Transverse colon (tissue), 4 donors: ENCODE measurements at regions not wholly inside any gene's neighbourhood (a gene's known extent, or its start where the extent isn't known, plus 50 kb on each side); places are given as distances from the start of the nearest gene placed in this dataset.
"Not testable (repeated sequence)": the region's sequence is repeated elsewhere in the genome, so short reads cannot be mapped to it uniquely, and the experiment has no call there.

Experiments
- DNase-seq: peaks from one replicate; pipeline ENCODE4 v3.0.0-alpha.2; 2019
- H3K27ac ChIP-seq, 4 donors: fragments of 200-600 bp; sonication (generic); 2 replicates each; pipeline ENCODE4 v1.5.1; 2016 to 2018; ENCODE audit warnings: inconsistent platforms in 4 of 4
- H3K27me3 ChIP-seq: fragments of 200-600 bp; sonication (generic); 2 replicates; pipeline ENCODE4 v1.5.1; 2017; ENCODE audit warnings: inconsistent platforms
- H3K36me3 ChIP-seq, 4 donors: fragments of 200-600 bp; sonication (generic); 2 replicates each; pipeline ENCODE4 v1.5.1; 2017 to 2019; ENCODE audit warnings: inconsistent platforms in 4 of 4
- H3K4me1 ChIP-seq, 4 donors: fragments of 200-600 bp; sonication (generic); 2 replicates each; pipeline ENCODE4 v1.5.1; 2017 to 2020; ENCODE audit warnings: inconsistent platforms in 4 of 4
- H3K4me3 ChIP-seq, 4 donors: fragments of 200-600 bp; sonication (generic); 1 replicate in 1 of 4; 2 replicates in 3 of 4; pipeline versions ENCODE4 v1.5.1 to v1.6.1; 2017 to 2019; ENCODE audit warnings: inconsistent platforms in 4 of 4
- H3K9me3 ChIP-seq, 2 donors: fragments of 200-600 bp; sonication (generic); 2 replicates each; pipeline ENCODE4 v1.5.1; 2017 to 2019; ENCODE audit warnings: inconsistent platforms in 2 of 2
- EP300 ChIP-seq: sonication (generic); formaldehyde crosslinking; IDR thresholded peaks from one replicate; pipeline ENCODE4 v1.6.1; 2017; ENCODE audit warnings: antibody characterized with exemption, low read depth
- POLR2A ChIP-seq: fragments of 450-650 bp; IDR thresholded peaks from one replicate; pipeline ENCODE4 v1.6.1; 2016; ENCODE audit warnings: antibody characterized with exemption, mild to moderate bottlenecking, moderate library complexity
- POLR2AphosphoS5 ChIP-seq, 3 donors: sonication (generic); formaldehyde crosslinking; IDR thresholded peaks; one replicate each; pipeline ENCODE4 v1.6.1; 2016; ENCODE audit warnings: antibody characterized with exemption in 3 of 3
- WGBS, 2 donors: methylation state at CpG; one replicate each; pipeline ENCODE4 v1.1.5; 2018; ENCODE audit warnings: low coverage in 1 of 2; 5-methylcytosine and 5-hydroxymethylcytosine counted together
- in situ Hi-C, 4 donors: fragments of 200-750 bp; cut with MboI; loops; one replicate each; pipeline versions ENCODE4 v1.15.0 to v1.15.1; 2017; ENCODE audit warnings: low sequenced_read_pairs in 3 of 4, low pct_ligation_motif_present in 1 of 4, low pct_unique_long_range_greater_than_20kb in 1 of 4
- intact Hi-C: fragments of 100-400 bp; cut with DNase I; formaldehyde crosslinking; loops from one replicate; pipeline ENCODE4 v1.15.1; 2023; ENCODE audit warnings: low total_unique reads
- TF ChIP-seq, protein P1 (sequence below), 5 experiments: fragments of 200-600 bp in 3 of 5; fragments of 450-650 bp in 2 of 5; sonication (generic) in 3 of 5; IDR thresholded peaks; 1 replicate in 2 of 5; 2 replicates in 3 of 5; pipeline ENCODE4 v1.5.1; 2016 to 2017; ENCODE audit warnings: antibody characterized with exemption in 5 of 5, inconsistent platforms in 3 of 5, mild to moderate bottlenecking in 2 of 5, moderate library complexity in 1 of 5

DNA sequence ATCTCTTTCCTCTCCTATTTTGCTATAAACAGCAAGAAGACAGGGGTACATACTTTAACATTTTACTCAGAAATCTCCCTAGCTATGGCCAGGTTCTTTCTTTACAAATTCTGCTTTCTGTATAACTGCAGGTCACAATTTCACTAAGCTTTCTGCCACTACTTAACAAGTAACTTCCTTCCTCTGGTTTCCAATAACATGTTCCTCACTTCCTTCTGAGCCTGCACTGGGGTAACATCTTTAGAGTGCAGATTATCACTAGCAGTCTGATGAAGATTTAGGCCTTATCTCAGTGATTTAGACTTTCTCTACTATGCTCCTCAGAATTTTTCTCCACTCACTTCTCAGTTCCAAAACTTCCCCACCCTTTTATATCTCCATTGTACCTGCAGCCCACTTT lies 1930.5 kb upstream of the AGA start:
- no peaks in the 10 kb centered on the region for H3K36me3 ChIP-seq
- TF ChIP-seq EP300 = no peak
- TF ChIP-seq, protein P1, sequence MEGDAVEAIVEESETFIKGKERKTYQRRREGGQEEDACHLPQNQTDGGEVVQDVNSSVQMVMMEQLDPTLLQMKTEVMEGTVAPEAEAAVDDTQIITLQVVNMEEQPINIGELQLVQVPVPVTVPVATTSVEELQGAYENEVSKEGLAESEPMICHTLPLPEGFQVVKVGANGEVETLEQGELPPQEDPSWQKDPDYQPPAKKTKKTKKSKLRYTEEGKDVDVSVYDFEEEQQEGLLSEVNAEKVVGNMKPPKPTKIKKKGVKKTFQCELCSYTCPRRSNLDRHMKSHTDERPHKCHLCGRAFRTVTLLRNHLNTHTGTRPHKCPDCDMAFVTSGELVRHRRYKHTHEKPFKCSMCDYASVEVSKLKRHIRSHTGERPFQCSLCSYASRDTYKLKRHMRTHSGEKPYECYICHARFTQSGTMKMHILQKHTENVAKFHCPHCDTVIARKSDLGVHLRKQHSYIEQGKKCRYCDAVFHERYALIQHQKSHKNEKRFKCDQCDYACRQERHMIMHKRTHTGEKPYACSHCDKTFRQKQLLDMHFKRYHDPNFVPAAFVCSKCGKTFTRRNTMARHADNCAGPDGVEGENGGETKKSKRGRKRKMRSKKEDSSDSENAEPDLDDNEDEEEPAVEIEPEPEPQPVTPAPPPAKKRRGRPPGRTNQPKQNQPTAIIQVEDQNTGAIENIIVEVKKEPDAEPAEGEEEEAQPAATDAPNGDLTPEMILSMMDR (IDR thresholded peaks at IDR 0.05) = no peak
- no peak for TF ChIP-seq POLR2A
- no peak for TF ChIP-seq POLR2AphosphoS5 (IDR thresholded peaks at IDR 0.05)
- in situ Hi-C loops (no loop called here), intact Hi-C loops (no loop called here)
- H3K4me3 ChIP-seq = no peak overlapping the region
- H3K4me1 ChIP-seq = no peaks in the 10 kb centered on the region
- DNase-seq = no peak
- no peaks in the 10 kb centered on the region for H3K27me3 ChIP-seq
- no peak overlapping the region for H3K27ac ChIP-seq
- H3K9me3 ChIP-seq = no peaks in the 10 kb centered on the region

DNA sequence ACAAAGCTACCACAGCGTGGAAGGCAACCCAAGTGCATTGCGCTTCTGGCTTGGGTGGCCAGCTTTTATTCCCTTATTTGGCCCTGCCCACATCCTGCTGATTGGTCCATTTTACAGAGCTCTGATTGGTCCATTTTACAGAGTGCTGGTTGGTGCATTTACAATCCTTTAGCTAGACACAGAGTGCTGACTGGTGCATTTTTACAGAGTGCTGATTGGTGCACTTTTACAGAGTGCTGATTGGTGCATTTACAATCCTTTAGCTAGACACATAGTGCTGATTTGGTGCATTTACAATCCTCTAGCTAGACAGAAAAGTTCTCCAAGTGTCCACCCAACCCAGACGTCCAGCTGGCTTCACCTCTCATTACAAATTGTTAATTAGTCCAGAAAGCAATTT lies 1936.6 kb upstream of the AGA start:
- in situ Hi-C loops, H3K4me3 ChIP-seq, H3K9me3 ChIP-seq, DNase-seq, H3K27ac ChIP-seq, H3K4me1 ChIP-seq, H3K36me3 ChIP-seq, intact Hi-C loops, H3K27me3 ChIP-seq: not testable (repeated sequence)
- WGBS, 2 donors = 95 to 100% methylated on average over 1 to 3 of the region's 3 CpGs

GRCh38 chr4:179392787-179393186 lies 1950.5 kb upstream of the AGA start:
- in situ Hi-C loops = no loop called here
- Histone ChIP-seq H3K4me3 (no peak overlapping the region), H3K27me3 (no peaks in the 10 kb centered on the region), H3K36me3 (no peaks in the 10 kb centered on the region), H3K4me1 (no peaks in the 10 kb centered on the region), H3K9me3 (peaks cover 0 to 5% of the 10 kb centered on the region in 2 donors), H3K27ac (no peak overlapping the region)
- TF ChIP-seq, protein P1 (IDR thresholded peaks at IDR 0.05) = no peak
- TF ChIP-seq POLR2AphosphoS5 (IDR thresholded peaks at IDR 0.05) (no peak), EP300 (no peak), POLR2A (no peak)
- 57 to 86% methylated on average over 2 to 4 of the region's 4 CpGs for WGBS, 2 donors
- no peak for DNase-seq
- intact Hi-C loops = no loop called here

DNA sequence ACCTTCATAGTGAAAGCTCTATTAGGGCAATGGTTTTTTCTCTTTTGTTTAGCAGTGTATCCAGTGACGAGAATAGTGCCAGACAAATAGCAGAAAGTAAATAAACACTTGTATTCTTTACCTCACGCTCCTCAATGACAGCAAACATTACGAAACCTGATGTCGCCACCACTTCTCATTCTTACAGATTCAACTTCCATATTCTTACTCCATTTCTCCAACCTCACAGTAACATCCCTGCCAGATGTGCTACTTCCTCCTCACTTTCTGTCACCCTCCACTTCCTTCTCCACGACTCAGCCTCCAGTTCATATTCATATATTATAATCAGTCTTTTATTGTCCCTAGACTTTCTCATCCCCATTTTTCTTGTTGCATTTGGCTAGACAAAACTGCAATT lies 1956.2 kb upstream of the AGA start:
- intact Hi-C loops = no loop called here
- peaks cover 0 to 5% of the 10 kb centered on the region in 2 donors for H3K9me3 ChIP-seq
- TF ChIP-seq, protein P1 (IDR thresholded peaks at IDR 0.05) = no peak
- TF ChIP-seq EP300 = no peak
- TF ChIP-seq POLR2AphosphoS5 (IDR thresholded peaks at IDR 0.05) = no peak
- no peak for TF ChIP-seq POLR2A

DNA sequence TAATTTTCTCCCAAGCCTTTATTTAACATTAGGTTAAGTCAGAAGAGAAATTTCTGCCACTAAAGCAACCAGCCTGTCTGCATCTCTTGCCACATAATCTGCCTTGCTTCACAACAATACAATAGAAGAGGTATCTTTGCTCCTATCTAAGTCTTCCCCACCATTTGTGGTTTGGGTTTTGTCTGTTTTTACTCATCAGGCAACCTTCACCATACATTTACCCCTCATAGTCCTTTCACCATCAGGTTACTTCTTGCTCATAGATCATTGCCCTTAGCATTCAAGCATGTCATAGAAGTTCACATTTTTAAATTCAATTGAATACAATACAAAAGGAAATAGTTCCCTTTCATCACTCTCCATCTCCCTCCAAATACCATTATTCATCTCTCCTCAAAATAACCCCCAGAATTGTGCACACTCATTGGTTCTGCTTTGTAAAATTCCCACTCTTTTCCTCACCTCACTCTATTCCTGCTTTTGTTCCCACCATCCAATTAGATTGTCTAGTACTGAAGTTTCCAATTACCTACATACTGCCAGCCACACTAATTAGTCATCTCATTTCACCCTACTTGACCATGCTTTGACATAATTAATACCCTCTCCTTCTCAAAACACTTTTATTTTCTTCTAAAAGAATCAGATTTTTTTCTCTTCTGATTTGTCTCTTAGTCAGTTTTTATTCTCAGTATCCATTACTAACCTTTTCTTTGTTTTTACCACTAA lies 1957.0 kb upstream of the AGA start:
- Histone ChIP-seq H3K4me3 (no peak overlapping the region), H3K4me1 (no peaks in the 10 kb centered on the region), H3K27me3 (no peaks in the 10 kb centered on the region), H3K9me3 (no peaks in the 10 kb centered on the region), H3K27ac (no peak overlapping the region), H3K36me3 (no peaks in the 10 kb centered on the region)
- DNase-seq = no peak
- TF ChIP-seq, protein P1 (IDR thresholded peaks at IDR 0.05) = no peak
- TF ChIP-seq POLR2AphosphoS5 (IDR thresholded peaks at IDR 0.05) (no peak), EP300 (no peak), POLR2A (no peak)
- intact Hi-C loops = no loop called here
- in situ Hi-C loops = no loop called here

More for the DNA sequence above, 1956.2 kb upstream of the AGA start:
- Histone ChIP-seq H3K27me3 (no peaks in the 10 kb centered on the region), H3K4me1 (no peaks in the 10 kb centered on the region), H3K27ac (no peak overlapping the region), H3K4me3 (no peak overlapping the region), H3K36me3 (no peaks in the 10 kb centered on the region)
- DNase-seq = no peak
- 70 to 80% methylated on average over 5 of the region's 5 CpGs for WGBS, 2 donors
- in situ Hi-C loops = no loop called here
